ENCODE measurements at regions not wholly inside any gene's neighbourhood (a gene's known extent, or its start where the extent isn't known, plus 50 kb on each side); places are given as distances from the start of the nearest gene placed in this dataset.

DNA sequence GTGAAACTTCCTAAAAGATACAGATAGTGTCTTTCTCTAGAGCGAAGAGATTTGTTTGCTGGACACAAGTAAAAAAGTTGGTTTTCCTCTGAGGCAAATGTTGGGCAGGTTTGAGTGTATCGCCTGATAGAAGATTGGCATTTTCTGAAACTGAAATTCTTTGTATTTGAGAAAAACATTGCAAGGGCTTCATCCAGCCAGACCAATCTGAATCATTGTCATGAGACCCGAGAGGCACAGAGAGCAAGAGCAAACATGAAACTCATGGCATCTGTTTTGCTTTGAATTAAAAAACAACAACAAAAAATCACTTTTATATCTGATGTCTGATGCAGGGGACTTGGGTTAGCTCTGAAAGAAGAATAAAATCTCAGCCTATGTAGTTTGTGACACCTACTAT is 379.3 kb upstream of the NCAM2 start:
- CTCF ChIA-PET: no interaction called here
- Histone ChIP-seq H3K27me3 (ENCODE audit: control insufficient read depth, insufficient read depth, low read length) (no peaks in the 10 kb centered on the region), H3K4me3 (ENCODE audit: low read depth, low read length) (no peak overlapping the region), H3K9me3 (ENCODE audit: control insufficient read depth, insufficient read depth, low read length) (peaks cover 15% of the 10 kb centered on the region; the same call in 1 of the 2 replicates), H3K27ac (ENCODE audit: low read depth, low read length) (no peak overlapping the region)
- TF ChIP-seq, protein P1, sequence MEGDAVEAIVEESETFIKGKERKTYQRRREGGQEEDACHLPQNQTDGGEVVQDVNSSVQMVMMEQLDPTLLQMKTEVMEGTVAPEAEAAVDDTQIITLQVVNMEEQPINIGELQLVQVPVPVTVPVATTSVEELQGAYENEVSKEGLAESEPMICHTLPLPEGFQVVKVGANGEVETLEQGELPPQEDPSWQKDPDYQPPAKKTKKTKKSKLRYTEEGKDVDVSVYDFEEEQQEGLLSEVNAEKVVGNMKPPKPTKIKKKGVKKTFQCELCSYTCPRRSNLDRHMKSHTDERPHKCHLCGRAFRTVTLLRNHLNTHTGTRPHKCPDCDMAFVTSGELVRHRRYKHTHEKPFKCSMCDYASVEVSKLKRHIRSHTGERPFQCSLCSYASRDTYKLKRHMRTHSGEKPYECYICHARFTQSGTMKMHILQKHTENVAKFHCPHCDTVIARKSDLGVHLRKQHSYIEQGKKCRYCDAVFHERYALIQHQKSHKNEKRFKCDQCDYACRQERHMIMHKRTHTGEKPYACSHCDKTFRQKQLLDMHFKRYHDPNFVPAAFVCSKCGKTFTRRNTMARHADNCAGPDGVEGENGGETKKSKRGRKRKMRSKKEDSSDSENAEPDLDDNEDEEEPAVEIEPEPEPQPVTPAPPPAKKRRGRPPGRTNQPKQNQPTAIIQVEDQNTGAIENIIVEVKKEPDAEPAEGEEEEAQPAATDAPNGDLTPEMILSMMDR (IDR thresholded peaks at IDR 0.05; ENCODE audit: low read depth, low read length): no peak
- POLR2A ChIA-PET: no interaction called here
- no peak for DNase-seq (ENCODE audit: low read depth, low spot score)

DNA sequence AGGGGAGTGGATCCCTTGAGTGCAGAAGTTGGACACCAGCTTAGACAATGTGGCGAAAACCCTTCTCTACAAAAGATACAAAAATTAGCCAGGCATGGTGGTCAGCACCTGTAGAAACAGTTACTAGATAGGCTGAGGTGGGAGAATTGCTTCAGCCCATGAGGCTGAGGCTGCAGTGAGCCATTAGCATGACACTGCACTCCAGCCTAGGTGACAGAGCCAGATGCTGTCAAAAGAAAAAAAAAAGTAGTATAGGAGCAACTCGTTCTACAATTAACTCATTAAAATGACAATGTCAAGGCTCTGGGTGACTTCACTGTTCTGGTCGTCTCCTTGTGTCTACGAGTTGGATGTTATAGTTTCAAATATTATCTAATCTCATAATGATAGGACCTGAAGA is 370.6 kb upstream of the NCAM2 start:
- POLR2A ChIA-PET: no interaction called here

DNA sequence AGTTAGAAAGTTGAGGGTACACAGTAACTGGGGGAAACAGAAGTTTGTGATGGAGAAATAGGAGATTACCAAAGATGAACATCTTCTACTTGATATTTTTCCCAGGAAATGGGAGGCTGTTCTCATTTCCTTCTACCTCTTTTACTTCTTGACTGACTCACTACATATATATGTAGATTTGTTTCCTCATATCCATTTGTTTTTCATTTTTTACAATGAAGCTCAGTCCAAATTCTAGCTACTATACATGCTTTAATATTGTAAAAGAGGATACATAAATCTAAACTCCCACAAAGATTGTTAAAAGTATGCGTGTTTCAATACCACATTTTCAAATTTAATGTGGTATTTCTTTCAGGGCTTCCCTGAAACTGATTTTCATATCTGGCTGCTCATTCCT is 366.6 kb upstream of the NCAM2 start:
- Histone ChIP-seq H3K27ac (ENCODE audit: low read depth, low read length) (no peak overlapping the region), H3K9me3 (ENCODE audit: control insufficient read depth, insufficient read depth, low read length) (peaks cover 3% of the 10 kb centered on the region), H3K4me3 (ENCODE audit: low read depth, low read length) (no peak overlapping the region), H3K27me3 (ENCODE audit: control insufficient read depth, insufficient read depth, low read length) (no peaks in the 10 kb centered on the region)
- TF ChIP-seq, protein P1 (IDR thresholded peaks at IDR 0.05; ENCODE audit: low read depth, low read length): no peak
- CTCF ChIA-PET: no interaction called here
- DNase-seq (ENCODE audit: low read depth, low spot score): no peak
- POLR2A ChIA-PET: no interaction called here

More for the DNA sequence above, 370.6 kb upstream of the NCAM2 start:
- TF ChIP-seq, protein P1 (IDR thresholded peaks at IDR 0.05; ENCODE audit: low read depth, low read length): no peak
- CTCF ChIA-PET: no interaction called here
- Histone ChIP-seq H3K4me3 (ENCODE audit: low read depth, low read length) (no peak overlapping the region), H3K27me3 (ENCODE audit: control insufficient read depth, insufficient read depth, low read length) (no peaks in the 10 kb centered on the region), H3K9me3 (ENCODE audit: control insufficient read depth, insufficient read depth, low read length) (peaks cover 14% of the 10 kb centered on the region), H3K27ac (ENCODE audit: low read depth, low read length) (no peak overlapping the region)
- DNase-seq (ENCODE audit: low read depth, low spot score): no peak

DNA sequence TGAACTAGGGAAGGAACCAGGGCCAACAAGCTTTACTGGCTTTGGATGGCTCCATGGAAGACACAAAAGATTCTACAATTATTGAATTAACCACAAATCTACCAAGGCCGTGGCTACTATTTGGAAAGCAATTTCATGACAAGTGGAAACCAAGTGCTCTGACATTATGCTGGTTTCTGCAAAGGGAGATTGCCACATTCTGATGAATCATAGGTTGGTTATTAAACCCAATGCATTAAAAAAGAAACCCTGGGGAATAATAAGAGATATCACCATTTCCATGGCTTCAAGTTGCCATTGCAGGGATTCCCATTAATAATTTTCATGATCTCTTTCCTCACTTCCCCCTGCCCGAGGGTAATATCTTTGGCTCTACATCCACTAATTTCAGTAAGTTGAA is 359.2 kb upstream of the NCAM2 start:
- H3K4me3 ChIP-seq (ENCODE audit: low read depth, low read length): no peak overlapping the region
- H3K9me3 ChIP-seq (ENCODE audit: control insufficient read depth, insufficient read depth, low read length): peaks cover 7% of the 10 kb centered on the region
- H3K27ac ChIP-seq (ENCODE audit: low read depth, low read length): no peak overlapping the region
- ChIA-PET POLR2A (no interaction called here), CTCF (no interaction called here)
- no peaks in the 10 kb centered on the region for H3K27me3 ChIP-seq (ENCODE audit: control insufficient read depth, insufficient read depth, low read length)
- TF ChIP-seq, protein P1 (IDR thresholded peaks at IDR 0.05; ENCODE audit: low read depth, low read length): no peak
- no peak for DNase-seq (ENCODE audit: low read depth, low spot score)

DNA sequence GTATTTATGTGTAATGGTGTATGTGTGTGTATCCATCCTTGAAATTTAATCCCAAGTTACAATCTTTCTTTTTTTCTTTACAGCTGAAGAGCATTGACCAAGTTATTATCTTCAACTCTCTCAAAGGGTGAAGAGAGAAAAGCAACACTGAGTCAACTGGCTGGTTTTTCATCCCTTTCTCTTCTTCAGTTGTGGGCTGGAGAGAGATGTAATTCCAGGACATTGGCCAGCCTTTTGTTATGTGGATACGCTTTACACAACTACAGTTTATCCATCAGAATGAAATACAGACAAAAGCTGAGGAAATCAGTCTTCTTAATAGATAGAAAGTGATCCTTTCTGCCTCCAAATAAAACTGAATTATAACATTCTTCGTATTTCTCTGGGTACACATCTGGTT is 357.0 kb upstream of the NCAM2 start:
- DNase-seq (ENCODE audit: low read depth, low spot score): no peak
- POLR2A ChIA-PET: no interaction called here
- CTCF ChIA-PET: no interaction called here
- H3K9me3 ChIP-seq (ENCODE audit: control insufficient read depth, insufficient read depth, low read length): peaks cover 20% of the 10 kb centered on the region
- no peak overlapping the region for H3K27ac ChIP-seq (ENCODE audit: low read depth, low read length)
- no peak overlapping the region for H3K4me3 ChIP-seq (ENCODE audit: low read depth, low read length)
- H3K27me3 ChIP-seq (ENCODE audit: control insufficient read depth, insufficient read depth, low read length): no peaks in the 10 kb centered on the region
- TF ChIP-seq, protein P1 (IDR thresholded peaks at IDR 0.05; ENCODE audit: low read depth, low read length): no peak

Data from AG04450 (cell line).